ENCODE measurements at regions not wholly inside any gene's neighbourhood (a gene's known extent, or its start where the extent isn't known, plus 50 kb on each side); places are given as distances from the start of the nearest gene placed in this dataset.

DNA sequence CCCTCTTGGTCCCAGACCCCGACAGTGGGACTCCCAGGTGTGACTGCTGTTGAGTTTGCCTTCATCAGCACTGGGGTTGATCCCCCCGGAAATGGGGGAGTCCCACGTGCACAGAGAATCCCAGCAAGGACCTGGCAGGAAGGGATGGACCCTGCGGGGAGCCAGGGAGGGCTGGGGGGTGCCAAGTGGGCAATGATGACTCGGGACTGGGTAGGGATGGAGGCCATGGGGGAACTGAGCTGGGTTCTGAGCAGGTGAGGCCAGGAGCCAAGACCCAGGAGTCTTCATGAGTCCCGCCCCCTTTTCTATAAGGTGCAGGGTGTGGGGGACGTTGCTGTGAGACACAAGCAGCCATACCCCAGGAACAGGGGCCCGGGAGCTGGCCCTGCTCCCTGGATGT is 103.8 kb downstream of the CRYAA start:
- H3K27ac ChIP-seq (ENCODE audit: low read length), result no peak overlapping the region
- H3K4me3 ChIP-seq (ENCODE audit: low read depth in 1 of 2, low read length in 2 of 2), result no peak overlapping the region
- H3K4me1 ChIP-seq (ENCODE audit: control insufficient read depth in 1 of 2, insufficient read depth in 2 of 2, low read length in 2 of 2), result peaks cover 0 to 10% of the 10 kb centered on the region in 2 donors
- H3K27me3 ChIP-seq (ENCODE audit: low read depth, low read length), result peaks cover 21% of the 10 kb centered on the region
- no peaks in the 10 kb centered on the region for H3K36me3 ChIP-seq (ENCODE audit: control insufficient read depth in 1 of 2, insufficient read depth in 2 of 2, low read length in 2 of 2)
- H3K9me3 ChIP-seq (ENCODE audit: control insufficient read depth in 1 of 2, low read length in 2 of 2), result no peaks in the 10 kb centered on the region

DNA sequence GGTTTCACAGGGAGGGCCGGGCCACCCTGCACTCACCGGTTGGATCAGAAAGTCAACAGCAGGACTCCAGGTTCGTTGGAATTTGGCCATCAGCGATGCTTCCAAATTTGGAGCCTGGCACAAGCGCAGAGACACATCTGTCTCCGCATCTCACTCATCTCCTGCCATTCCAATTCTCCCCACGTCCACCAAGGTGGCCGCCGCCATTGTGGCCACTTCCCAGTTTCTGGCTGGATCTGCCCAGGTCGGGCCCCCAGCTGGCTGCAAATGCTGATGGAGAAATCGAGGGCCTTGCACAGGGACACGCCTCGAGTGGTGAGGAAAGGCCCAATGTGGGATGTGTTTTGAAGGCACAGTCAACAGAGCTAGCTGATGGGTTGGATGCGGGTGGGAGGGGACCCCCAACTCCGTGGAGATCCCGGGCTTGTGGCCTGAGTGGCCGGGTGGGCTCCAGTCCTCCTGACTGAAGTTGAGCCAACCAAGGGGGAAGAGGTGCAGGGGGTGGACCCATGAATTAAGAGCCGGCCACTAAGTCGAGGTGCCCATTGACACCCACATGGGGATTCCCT is 102.7 kb downstream of the CRYAA start:
- Histone ChIP-seq H3K27ac (ENCODE audit: low read length) (no peak overlapping the region), H3K9me3 (ENCODE audit: control insufficient read depth in 1 of 2, low read length in 2 of 2) (no peaks in the 10 kb centered on the region), H3K36me3 (ENCODE audit: control insufficient read depth in 1 of 2, insufficient read depth in 2 of 2, low read length in 2 of 2) (no peaks in the 10 kb centered on the region), H3K4me3 (ENCODE audit: low read depth in 1 of 2, low read length in 2 of 2) (no peak overlapping the region), H3K27me3 (ENCODE audit: low read depth, low read length) (peaks cover 19% of the 10 kb centered on the region), H3K4me1 (ENCODE audit: control insufficient read depth in 1 of 2, insufficient read depth in 2 of 2, low read length in 2 of 2) (peaks cover 0 to 6% of the 10 kb centered on the region in 2 donors)

DNA sequence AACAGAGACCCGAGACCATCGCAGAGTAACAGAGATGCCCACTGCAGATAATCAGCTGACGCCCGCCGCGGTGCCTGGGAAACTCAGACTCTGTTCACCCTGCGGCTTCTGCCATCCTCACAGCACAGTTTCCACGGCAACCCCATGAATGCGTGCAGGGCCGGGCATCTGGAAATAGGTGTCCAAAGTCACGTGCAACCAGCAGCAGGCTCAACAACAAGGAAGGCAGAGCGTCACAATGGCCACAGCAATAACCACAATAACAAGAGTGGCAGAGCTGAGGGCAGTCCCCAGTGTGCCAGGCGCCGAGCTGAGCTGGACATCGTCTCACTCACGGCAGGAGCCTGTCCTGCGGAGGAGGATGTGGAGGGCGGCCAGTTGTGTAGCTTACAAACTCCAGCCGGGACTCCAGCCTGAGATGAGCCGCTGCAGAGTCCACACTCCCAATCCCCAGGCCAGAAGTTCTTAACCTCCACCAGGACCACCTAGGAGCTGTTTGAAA is 102.0 kb downstream of the CRYAA start:
- Histone ChIP-seq H3K4me1 (ENCODE audit: control insufficient read depth in 1 of 2, insufficient read depth in 2 of 2, low read length in 2 of 2) (peaks cover 0 to 6% of the 10 kb centered on the region in 2 donors), H3K36me3 (ENCODE audit: control insufficient read depth in 1 of 2, insufficient read depth in 2 of 2, low read length in 2 of 2) (no peaks in the 10 kb centered on the region), H3K27me3 (ENCODE audit: low read depth, low read length) (peaks cover 16% of the 10 kb centered on the region), H3K4me3 (ENCODE audit: low read depth in 1 of 2, low read length in 2 of 2) (no peak overlapping the region), H3K27ac (ENCODE audit: low read length) (no peak overlapping the region), H3K9me3 (ENCODE audit: control insufficient read depth in 1 of 2, low read length in 2 of 2) (no peaks in the 10 kb centered on the region)

DNA sequence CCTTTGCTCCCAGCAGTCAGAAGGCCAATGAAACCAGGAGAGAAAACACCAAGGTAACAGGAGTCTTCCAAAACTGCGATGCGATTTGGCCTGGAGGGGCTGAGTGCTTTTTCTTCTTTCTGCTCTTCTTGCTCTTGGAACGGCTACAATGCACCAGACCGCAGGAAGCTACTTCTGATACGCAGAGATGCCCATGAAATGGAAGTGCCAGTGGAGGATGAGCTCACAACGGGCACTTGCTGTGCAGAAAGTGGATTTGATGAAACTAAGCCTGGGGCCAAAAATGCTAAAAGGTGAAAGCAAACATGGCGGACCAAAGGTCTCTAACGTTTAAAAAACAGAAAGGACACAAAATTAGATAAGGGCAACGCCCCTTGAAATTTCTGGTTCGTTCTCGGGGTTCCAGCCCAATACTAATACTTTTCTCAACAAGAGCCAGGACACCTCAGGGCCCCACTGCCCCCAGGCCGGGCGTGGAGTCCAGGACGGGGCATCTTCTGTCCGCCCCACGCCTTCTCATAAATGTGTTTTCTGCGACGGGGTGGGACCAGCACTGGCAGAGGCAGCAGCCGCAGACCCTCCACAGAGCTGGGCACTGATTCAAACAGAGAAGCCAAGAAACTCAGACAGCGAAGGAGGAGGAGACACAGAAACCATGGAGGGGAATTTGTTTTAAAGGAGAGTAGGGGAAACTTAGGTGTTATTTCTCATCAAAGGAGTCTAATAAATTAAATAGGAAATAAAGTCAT is 101.3 kb downstream of the CRYAA start:
- no peaks in the 10 kb centered on the region for H3K36me3 ChIP-seq (ENCODE audit: control insufficient read depth in 1 of 2, insufficient read depth in 2 of 2, low read length in 2 of 2)
- H3K27me3 ChIP-seq (ENCODE audit: low read depth, low read length), result peaks cover 16% of the 10 kb centered on the region
- H3K4me3 ChIP-seq (ENCODE audit: low read depth in 1 of 2, low read length in 2 of 2), result no peak overlapping the region
- peaks cover 0 to 6% of the 10 kb centered on the region in 2 donors for H3K4me1 ChIP-seq (ENCODE audit: control insufficient read depth in 1 of 2, insufficient read depth in 2 of 2, low read length in 2 of 2)
- H3K9me3 ChIP-seq (ENCODE audit: control insufficient read depth in 1 of 2, low read length in 2 of 2), result no peaks in the 10 kb centered on the region
- H3K27ac ChIP-seq (ENCODE audit: low read length), result no peak overlapping the region

DNA sequence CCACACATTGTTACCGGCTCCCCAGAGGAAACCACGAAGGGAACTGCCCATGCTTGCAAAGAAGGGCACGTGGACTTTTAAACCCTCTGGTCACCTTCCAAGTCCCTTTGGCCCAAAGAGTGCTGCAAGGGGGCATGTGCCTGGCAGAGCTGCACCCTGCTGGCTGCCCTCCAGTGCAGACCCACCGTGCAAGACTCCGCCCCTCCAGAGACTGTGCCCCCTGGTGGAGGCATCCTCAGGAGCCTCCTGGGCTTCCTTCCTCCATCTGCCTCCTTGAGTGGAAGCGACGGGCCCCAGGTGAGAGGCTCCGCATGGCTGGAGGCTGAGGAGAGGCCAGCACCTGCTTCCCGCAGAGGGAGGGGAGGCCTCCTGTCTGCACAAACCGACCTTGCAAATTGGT is 100.6 kb downstream of the CRYAA start:
- no peak overlapping the region for H3K27ac ChIP-seq (ENCODE audit: low read length)
- H3K9me3 ChIP-seq (ENCODE audit: control insufficient read depth in 1 of 2, low read length in 2 of 2), result no peaks in the 10 kb centered on the region
- no peaks in the 10 kb centered on the region for H3K36me3 ChIP-seq (ENCODE audit: control insufficient read depth in 1 of 2, insufficient read depth in 2 of 2, low read length in 2 of 2)
- no peak overlapping the region for H3K4me3 ChIP-seq (ENCODE audit: low read depth in 1 of 2, low read length in 2 of 2)
- H3K4me1 ChIP-seq (ENCODE audit: control insufficient read depth in 1 of 2, insufficient read depth in 2 of 2, low read length in 2 of 2), result peaks cover 0 to 6% of the 10 kb centered on the region in 2 donors
- H3K27me3 ChIP-seq (ENCODE audit: low read depth, low read length), result peaks cover 16% of the 10 kb centered on the region

DNA sequence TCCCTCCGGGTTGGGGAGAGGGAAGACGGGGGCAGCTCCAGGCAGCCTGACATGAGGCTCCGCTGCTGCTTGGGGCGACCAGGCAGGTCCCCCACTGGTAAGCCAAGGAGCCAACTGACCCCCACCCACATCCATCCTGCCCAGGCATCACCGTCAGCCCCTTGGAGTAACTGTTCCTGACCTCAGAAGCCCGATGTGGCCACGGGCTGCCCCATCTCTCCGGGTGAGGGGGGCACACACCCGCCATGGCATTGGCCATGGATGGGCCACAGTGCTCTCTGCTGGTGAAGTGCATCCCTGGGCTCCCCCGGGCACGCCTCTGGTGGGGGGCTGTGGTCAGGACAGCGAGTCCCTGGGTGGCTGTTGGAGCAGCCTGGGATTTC is 100.0 kb downstream of the CRYAA start:
- Histone ChIP-seq H3K9me3 (ENCODE audit: control insufficient read depth in 1 of 2, low read length in 2 of 2) (no peaks in the 10 kb centered on the region), H3K27me3 (ENCODE audit: low read depth, low read length) (peaks cover 9% of the 10 kb centered on the region), H3K4me1 (ENCODE audit: control insufficient read depth in 1 of 2, insufficient read depth in 2 of 2, low read length in 2 of 2) (peaks cover 0 to 6% of the 10 kb centered on the region in 2 donors), H3K36me3 (ENCODE audit: control insufficient read depth in 1 of 2, insufficient read depth in 2 of 2, low read length in 2 of 2) (no peaks in the 10 kb centered on the region), H3K27ac (ENCODE audit: low read length) (no peak overlapping the region), H3K4me3 (ENCODE audit: low read depth in 1 of 2, low read length in 2 of 2) (no peak overlapping the region)

DNA sequence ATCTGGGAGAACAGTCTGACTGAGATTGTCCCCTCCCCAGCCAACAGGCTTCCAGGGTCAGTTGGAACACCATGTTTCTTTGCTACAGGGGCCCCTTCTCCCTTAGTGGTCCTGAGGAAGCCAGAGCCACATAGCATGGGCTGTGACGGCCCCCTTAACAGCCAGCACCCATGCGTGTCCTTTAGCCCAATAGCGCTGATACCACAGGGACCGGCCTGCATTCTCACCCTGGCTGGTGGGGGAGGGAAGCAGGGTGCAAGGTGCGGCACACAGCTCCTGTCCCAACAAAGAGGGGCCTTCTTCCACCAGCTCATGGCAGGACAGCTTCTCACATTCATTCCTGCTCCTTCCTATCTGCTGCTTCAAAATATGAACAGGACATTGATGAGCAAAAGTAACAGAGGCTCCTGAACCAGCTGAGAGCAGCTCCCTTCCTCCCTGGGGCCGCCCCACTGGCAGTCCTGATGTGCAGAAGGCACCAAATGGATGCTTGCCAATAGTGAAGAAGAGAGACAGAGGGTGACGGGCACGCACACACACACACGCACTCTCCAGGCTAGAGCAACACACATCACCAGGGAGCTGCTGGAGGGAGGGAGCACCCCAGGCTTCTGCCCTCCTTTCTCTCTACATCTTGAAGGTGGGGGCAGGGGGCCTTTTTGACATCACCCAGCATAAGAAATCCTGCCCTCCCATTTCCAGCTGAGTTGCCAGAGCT is 99.4 kb downstream of the CRYAA start:
- no peak overlapping the region for H3K27ac ChIP-seq (ENCODE audit: low read length)
- H3K4me3 ChIP-seq (ENCODE audit: low read depth in 1 of 2, low read length in 2 of 2), result no peak overlapping the region
- no peaks in the 10 kb centered on the region for H3K9me3 ChIP-seq (ENCODE audit: control insufficient read depth in 1 of 2, low read length in 2 of 2)
- no peaks in the 10 kb centered on the region for H3K36me3 ChIP-seq (ENCODE audit: control insufficient read depth in 1 of 2, insufficient read depth in 2 of 2, low read length in 2 of 2)
- H3K27me3 ChIP-seq (ENCODE audit: low read depth, low read length), result peaks cover 4% of the 10 kb centered on the region
- H3K4me1 ChIP-seq (ENCODE audit: control insufficient read depth in 1 of 2, insufficient read depth in 2 of 2, low read length in 2 of 2), result peaks cover 0 to 6% of the 10 kb centered on the region in 2 donors

DNA sequence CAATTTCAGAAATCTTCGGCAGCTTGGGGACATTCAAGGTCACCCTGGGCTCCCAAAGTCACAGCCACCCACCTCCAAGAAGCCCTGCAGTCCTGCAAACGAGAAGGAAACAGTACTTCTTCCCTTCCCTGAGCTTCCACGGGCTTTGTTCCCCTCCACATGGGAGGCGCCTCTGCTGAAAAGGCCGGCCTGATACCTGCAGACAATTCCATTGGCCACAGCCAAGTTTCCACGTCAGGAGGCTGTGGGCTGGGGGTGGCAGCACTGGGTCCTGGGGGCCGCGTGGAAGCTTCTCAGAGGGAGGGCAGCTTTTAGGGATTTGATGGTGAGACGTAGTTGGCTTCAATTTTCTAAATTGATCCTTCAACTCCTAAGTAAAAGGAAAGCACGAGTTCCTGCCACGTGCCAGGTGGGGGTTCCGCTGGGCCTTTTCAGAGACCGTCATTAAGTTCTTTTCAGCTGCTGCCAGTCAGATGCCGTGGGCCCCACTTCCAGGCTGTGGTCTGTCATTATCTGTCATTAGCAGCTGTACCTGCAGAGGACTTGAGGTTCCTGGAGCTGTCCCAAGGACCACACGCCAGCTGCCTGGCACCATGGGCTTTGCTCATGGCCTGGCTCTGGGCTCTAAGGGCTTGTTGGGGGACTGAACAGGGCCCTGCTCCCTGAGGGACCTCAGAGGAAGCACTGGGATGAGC is 98.7 kb downstream of the CRYAA start:
- Histone ChIP-seq H3K9me3 (ENCODE audit: control insufficient read depth in 1 of 2, low read length in 2 of 2) (no peaks in the 10 kb centered on the region), H3K36me3 (ENCODE audit: control insufficient read depth in 1 of 2, insufficient read depth in 2 of 2, low read length in 2 of 2) (no peaks in the 10 kb centered on the region), H3K4me3 (ENCODE audit: low read depth in 1 of 2, low read length in 2 of 2) (no peak overlapping the region), H3K27me3 (ENCODE audit: low read depth, low read length) (no peaks in the 10 kb centered on the region), H3K4me1 (ENCODE audit: control insufficient read depth in 1 of 2, insufficient read depth in 2 of 2, low read length in 2 of 2) (peaks cover 0 to 6% of the 10 kb centered on the region in 2 donors), H3K27ac (ENCODE audit: low read length) (no peak overlapping the region)

DNA sequence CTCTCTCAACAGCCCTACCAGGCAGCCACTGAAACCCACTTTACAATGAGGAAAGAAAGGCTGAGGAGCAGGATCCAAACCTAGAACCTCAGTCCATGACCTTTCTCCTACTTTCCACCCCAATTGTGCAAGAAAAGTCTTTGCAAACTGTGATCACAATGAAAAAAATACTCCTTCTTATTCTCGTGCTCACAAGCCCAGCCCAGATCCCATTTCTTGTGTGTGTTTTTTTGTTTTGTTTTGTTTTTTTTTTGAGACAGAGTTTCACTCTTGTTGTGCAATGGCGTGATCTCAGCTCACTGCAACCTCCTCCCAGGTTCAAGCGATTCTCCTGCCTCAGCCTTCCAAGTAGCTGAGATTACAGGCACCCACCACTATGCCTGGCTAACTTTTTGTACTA is 97.7 kb downstream of the CRYAA start:
- Histone ChIP-seq H3K27ac (ENCODE audit: low read length) (no peak overlapping the region), H3K27me3 (ENCODE audit: low read depth, low read length) (no peaks in the 10 kb centered on the region), H3K4me3 (ENCODE audit: low read depth in 1 of 2, low read length in 2 of 2) (no peak overlapping the region), H3K9me3 (ENCODE audit: control insufficient read depth in 1 of 2, low read length in 2 of 2) (no peaks in the 10 kb centered on the region), H3K36me3 (ENCODE audit: control insufficient read depth in 1 of 2, insufficient read depth in 2 of 2, low read length in 2 of 2) (no peaks in the 10 kb centered on the region), H3K4me1 (ENCODE audit: control insufficient read depth in 1 of 2, insufficient read depth in 2 of 2, low read length in 2 of 2) (peaks cover 0 to 6% of the 10 kb centered on the region in 2 donors)

DNA sequence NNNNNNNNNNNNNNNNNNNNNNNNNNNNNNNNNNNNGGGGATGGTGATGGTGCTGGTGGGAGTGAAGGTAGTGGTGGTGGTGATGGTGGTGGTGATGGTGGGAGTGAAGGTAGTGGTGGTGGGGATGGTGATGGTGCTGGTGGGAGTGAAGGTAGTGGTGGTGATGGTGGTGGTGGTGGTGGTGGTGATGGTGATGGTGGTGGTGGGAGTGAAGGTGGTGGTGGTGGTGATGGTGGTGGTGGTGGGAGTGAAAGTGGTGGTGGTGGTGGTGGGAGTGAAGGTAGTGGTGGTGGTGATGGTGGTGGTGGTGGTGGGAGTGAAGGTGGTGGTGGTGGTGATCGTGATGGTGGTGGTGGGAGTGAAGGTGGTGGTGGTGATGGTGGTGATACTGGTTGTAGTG is 93.6 kb downstream of the CRYAA start:
- Histone ChIP-seq H3K4me1 (ENCODE audit: control insufficient read depth in 1 of 2, insufficient read depth in 2 of 2, low read length in 2 of 2) (no peaks in the 10 kb centered on the region), H3K27ac (ENCODE audit: low read length) (no peak overlapping the region), H3K4me3 (ENCODE audit: low read depth in 1 of 2, low read length in 2 of 2) (no peak overlapping the region), H3K27me3 (ENCODE audit: low read depth, low read length) (no peaks in the 10 kb centered on the region), H3K36me3 (ENCODE audit: control insufficient read depth in 1 of 2, insufficient read depth in 2 of 2, low read length in 2 of 2) (no peaks in the 10 kb centered on the region), H3K9me3 (ENCODE audit: control insufficient read depth in 1 of 2, low read length in 2 of 2) (no peaks in the 10 kb centered on the region)

All from muscle layer of duodenum (tissue), 2 donors.